ENCODE measurements at regions not wholly inside any gene's neighbourhood (a gene's known extent, or its start where the extent isn't known, plus 50 kb on each side); places are given as distances from the start of the nearest gene placed in this dataset.

DNA sequence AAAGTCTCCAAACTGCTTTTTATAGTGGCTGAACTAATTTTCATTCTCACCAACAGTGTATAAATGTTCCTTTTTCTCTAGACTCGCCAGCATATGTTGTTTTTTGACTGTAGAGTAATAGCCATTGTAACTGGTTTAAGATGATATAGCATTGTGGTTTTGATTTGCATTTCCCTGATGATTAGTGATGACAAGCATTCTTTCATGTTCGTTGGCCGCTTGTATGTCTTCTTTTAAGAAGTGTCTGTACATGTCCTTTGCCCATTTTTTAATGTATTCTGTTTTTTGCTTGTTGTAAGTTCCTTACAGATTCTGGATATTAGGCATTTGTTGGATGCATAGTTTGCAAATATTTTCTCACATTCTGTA, 404.9 kb downstream of the FLRT2 start (continued):
- TF ChIP-seq RELB (IDR thresholded peaks at IDR 0.05; ENCODE audit: low read depth) (no peak), MEF2B (IDR thresholded peaks at IDR 0.05; ENCODE audit: partially characterized antibody, poor library complexity, severe bottlenecking) (no peak), RAD21 (IDR thresholded peaks at IDR 0.05; ENCODE audit: insufficient read depth, low read depth, low read length) (no peak), IRF5 (IDR thresholded peaks at IDR 0.05; ENCODE audit: borderline replicate concordance) (no peak), EP300 (IDR thresholded peaks at IDR 0.05; ENCODE audit: borderline replicate concordance in 1 of 2, control insufficient read depth in 1 of 2, low read depth in 2 of 2, low read length in 2 of 2) (no peak), CBX5 (IDR thresholded peaks at IDR 0.05; ENCODE audit: low read depth) (no peak), NFXL1 (IDR thresholded peaks at IDR 0.05; ENCODE audit: borderline replicate concordance) (no peak), YBX1 (IDR thresholded peaks at IDR 0.05) (no peak), EED (IDR thresholded peaks at IDR 0.05; ENCODE audit: low read depth) (no peak)
- TF ChIP-seq, protein P1, sequence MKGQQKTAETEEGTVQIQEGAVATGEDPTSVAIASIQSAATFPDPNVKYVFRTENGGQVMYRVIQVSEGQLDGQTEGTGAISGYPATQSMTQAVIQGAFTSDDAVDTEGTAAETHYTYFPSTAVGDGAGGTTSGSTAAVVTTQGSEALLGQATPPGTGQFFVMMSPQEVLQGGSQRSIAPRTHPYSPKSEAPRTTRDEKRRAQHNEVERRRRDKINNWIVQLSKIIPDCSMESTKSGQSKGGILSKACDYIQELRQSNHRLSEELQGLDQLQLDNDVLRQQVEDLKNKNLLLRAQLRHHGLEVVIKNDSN (IDR thresholded peaks at IDR 0.05; ENCODE audit: borderline replicate concordance, extremely low read length, insufficient read depth, low read depth, low read length) = no peak
- TF ChIP-seq, protein P2, sequence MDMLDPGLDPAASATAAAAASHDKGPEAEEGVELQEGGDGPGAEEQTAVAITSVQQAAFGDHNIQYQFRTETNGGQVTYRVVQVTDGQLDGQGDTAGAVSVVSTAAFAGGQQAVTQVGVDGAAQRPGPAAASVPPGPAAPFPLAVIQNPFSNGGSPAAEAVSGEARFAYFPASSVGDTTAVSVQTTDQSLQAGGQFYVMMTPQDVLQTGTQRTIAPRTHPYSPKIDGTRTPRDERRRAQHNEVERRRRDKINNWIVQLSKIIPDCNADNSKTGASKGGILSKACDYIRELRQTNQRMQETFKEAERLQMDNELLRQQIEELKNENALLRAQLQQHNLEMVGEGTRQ (IDR thresholded peaks at IDR 0.05; ENCODE audit: borderline replicate concordance, low read depth, low read length) = no peak
- TF ChIP-seq, protein P3, sequence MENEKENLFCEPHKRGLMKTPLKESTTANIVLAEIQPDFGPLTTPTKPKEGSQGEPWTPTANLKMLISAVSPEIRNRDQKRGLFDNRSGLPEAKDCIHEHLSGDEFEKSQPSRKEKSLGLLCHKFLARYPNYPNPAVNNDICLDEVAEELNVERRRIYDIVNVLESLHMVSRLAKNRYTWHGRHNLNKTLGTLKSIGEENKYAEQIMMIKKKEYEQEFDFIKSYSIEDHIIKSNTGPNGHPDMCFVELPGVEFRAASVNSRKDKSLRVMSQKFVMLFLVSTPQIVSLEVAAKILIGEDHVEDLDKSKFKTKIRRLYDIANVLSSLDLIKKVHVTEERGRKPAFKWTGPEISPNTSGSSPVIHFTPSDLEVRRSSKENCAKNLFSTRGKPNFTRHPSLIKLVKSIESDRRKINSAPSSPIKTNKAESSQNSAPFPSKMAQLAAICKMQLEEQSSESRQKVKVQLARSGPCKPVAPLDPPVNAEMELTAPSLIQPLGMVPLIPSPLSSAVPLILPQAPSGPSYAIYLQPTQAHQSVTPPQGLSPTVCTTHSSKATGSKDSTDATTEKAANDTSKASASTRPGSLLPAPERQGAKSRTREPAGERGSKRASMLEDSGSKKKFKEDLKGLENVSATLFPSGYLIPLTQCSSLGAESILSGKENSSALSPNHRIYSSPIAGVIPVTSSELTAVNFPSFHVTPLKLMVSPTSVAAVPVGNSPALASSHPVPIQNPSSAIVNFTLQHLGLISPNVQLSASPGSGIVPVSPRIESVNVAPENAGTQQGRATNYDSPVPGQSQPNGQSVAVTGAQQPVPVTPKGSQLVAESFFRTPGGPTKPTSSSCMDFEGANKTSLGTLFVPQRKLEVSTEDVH (IDR thresholded peaks at IDR 0.05; ENCODE audit: low read depth, partially characterized antibody) = no peak
- TF ChIP-seq, protein P4, sequence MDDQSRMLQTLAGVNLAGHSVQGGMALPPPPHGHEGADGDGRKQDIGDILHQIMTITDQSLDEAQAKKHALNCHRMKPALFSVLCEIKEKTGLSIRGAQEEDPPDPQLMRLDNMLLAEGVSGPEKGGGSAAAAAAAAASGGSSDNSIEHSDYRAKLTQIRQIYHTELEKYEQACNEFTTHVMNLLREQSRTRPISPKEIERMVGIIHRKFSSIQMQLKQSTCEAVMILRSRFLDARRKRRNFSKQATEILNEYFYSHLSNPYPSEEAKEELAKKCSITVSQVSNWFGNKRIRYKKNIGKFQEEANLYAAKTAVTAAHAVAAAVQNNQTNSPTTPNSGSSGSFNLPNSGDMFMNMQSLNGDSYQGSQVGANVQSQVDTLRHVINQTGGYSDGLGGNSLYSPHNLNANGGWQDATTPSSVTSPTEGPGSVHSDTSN (IDR thresholded peaks at IDR 0.05; ENCODE audit: insufficient replicate concordance, low read depth, low read length) = no peak
- TF ChIP-seq, protein P5, sequence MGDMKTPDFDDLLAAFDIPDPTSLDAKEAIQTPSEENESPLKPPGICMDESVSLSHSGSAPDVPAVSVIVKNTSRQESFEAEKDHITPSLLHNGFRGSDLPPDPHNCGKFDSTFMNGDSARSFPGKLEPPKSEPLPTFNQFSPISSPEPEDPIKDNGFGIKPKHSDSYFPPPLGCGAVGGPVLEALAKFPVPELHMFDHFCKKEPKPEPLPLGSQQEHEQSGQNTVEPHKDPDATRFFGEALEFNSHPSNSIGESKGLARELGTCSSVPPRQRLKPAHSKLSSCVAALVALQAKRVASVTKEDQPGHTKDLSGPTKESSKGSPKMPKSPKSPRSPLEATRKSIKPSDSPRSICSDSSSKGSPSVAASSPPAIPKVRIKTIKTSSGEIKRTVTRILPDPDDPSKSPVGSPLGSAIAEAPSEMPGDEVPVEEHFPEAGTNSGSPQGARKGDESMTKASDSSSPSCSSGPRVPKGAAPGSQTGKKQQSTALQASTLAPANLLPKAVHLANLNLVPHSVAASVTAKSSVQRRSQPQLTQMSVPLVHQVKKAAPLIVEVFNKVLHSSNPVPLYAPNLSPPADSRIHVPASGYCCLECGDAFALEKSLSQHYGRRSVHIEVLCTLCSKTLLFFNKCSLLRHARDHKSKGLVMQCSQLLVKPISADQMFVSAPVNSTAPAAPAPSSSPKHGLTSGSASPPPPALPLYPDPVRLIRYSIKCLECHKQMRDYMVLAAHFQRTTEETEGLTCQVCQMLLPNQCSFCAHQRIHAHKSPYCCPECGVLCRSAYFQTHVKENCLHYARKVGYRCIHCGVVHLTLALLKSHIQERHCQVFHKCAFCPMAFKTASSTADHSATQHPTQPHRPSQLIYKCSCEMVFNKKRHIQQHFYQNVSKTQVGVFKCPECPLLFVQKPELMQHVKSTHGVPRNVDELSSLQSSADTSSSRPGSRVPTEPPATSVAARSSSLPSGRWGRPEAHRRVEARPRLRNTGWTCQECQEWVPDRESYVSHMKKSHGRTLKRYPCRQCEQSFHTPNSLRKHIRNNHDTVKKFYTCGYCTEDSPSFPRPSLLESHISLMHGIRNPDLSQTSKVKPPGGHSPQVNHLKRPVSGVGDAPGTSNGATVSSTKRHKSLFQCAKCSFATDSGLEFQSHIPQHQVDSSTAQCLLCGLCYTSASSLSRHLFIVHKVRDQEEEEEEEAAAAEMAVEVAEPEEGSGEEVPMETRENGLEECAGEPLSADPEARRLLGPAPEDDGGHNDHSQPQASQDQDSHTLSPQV (IDR thresholded peaks at IDR 0.05) = no peak
